Activated CD4-positive, alpha-beta T cell treated with anti-CD3 and anti-CD28 coated beads for 48 hours (primary cell): ENCODE measurements at regions not wholly inside any gene's neighbourhood (a gene's known extent, or its start where the extent isn't known, plus 50 kb on each side); places are given as distances from the start of the nearest gene placed in this dataset.

Experiments
- DNase-seq: peaks from one replicate; pipeline ENCODE4 v3.0.0-alpha.2; 2020

DNA sequence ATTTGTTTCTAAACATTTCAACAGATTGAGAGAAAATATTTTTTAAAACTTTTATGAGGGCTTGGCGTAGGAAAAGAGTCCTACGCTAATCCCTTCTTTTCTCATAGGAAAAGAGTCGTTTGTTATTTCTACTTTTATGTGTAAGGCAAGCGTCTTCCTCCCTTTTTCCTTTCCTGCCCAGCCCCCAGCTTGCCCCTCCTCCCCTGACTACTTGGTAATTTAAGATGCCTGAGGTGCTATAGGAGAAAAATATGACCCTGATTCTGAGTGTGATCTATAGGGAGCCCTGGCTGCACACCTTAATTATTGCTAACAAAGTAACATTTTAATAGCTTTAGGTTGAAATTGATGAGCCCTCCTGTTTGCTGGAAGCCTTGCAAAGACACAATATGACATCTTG, 373.6 kb downstream of the PBX1 start:
- DNase-seq: no peak

DNA sequence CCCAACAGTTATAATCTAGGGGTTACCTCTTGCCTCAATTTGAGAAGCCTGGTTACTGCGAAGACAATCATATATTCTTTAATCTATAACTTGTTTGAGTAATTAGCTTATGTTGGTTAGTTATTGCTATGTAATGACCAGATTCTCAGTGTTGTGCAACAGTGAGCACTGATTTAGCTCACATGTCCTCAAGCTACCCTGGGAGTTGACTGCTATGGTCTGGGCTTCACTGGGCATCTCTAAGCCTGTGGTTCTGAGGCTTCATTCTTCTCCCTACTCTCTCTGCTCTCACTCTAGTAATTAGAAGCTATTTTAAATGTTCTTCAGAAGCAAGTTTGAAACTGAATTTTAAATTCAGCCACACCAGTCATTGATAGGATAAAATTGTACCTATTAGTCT, 371.8 kb downstream of the PBX1 start:
- DNase-seq: no peak

DNA sequence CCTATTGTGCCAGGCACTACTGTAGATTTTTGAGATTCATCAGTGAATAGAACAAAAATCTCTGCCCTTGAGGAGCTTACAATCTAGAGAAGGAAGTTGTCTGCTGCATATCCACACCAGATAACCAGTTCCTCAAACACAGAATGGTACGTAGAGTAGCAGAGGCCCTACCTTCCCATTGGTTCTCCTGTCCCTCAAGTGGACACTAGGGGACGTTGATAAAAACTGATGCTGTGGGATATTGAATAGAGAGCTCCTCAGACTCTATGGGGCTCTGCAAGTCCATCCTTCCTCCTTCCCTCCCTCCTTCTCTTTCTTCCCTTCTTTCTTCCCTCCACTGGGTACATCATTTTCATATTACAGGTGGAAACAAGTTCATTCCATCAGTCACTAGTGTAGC, 371.3 kb downstream of the PBX1 start:
- DNase-seq: no peak

DNA sequence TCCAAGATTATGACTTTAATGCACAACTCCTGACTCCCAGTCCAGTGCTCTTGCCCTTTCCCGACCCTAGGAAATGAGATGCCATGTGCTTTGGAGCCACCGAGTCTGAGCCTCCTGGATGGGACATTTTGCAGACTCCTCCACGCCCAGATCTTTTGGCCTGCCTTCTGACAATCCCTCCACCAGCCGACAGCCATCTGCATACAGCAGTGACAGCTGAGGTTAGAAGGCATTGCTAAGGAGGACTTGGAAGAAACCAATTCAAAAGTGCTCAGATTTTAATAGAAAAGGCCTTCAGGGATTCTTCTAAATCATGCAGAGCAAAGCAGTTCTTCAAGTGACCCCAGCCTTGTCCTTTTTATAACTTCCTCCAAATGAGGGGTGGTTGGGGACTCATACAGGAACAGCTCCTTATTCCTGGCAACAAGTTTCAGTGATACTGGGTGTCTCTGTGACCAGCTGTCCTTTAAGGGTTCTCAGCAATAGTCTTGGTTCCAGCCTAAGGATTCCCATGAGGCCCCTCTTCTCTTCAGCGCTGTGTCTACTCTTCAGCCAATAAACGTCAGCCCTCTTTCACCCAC, 369.3 kb downstream of the PBX1 start:
- DNase-seq: no peak

DNA sequence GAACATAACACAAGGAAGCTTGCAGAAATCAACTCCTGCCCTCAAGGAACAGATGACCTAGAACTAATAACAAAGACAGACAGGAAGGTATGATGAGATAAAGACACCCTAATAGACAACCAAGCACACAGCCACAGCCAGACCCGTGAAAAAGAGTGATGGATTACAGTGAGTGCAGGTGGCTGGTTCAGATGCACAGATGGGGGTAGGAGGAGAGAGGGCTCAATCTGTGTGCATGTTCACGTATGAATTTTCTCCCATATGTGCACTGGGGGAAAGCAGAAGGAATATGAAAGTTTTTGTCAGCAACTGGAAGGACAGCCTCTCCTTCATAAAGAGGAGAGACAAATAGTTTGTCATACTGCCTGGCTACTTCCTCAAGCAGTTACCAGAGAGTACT, 367.1 kb downstream of the PBX1 start:
- no peak for DNase-seq

DNA sequence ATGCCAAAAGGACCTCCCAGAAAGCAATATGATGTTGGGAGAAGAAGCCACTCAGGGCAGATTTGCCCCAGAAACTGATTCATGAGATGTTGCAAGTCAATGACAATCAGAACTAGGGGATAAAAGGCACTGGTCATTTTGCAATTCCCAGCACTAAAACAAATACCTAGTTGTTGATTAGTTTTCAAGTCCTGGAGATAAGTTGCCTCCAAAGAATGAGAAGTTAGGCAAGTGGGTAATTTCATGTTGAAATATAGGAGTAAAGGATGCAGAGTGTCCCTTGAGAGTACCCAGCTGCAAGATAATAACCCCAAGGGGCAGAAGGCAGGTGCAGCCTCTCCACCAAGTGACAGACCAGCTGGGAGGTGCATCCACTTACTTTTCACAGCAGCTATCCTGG, 363.6 kb downstream of the PBX1 start:
- no peak for DNase-seq

DNA sequence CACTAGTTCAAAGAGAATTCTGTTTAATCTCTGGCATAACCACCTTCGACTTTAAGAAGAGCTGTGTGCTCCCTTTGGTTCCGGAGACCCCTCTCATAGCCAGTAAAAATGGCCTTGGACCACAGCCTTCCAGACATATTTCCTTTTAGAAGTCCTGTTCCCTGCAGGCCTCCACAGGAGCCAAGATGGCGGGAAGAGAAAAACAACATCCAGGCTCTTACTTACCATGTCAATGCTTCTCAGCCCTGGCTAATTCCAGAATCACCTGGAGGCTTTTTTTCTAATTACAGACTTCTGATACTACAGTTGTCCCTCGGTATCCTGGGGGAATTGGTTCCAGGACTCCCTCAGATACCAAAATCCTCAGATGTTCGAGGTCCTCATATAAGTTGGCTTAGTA, 362.5 kb downstream of the PBX1 start:
- DNase-seq: no peak

DNA sequence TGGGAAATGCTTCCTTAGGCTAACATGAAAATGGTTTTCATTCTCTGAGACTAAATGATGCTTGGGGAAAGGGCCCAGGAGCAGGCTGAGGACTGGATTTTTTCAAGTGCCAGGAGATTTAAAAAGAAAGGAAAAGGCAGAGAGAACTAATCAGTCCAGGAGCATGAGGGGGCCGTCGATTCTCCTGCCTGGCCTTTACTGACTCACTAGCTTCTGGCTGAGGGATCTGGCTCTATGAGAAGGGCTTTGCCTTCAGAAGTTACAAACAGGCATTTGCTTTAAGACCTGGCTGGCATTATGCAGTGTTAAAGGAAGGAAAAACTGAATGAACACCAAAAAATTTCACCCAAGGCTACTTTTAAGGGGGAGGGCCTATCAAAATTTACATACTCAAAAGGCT, 359.2 kb downstream of the PBX1 start:
- no peak for DNase-seq

DNA sequence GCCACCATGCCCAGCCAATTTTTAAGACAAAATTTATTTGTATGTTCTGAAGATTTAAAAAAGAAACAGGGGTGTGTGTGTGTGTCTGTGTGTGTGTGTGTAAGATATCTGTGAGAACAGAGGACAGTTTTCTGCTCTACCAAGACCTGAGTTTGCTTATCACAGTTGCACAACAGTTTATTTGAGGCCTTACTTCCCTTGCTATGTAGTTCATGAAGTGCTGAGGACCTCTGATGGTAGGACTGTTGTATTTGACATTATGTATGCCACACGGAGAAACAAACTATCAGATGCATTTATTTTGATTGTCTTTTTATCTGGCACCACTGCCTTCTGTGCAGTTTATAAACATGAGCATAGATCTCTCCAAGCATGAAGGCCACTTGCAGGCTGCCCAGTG, 355.2 kb downstream of the PBX1 start:
- DNase-seq: no peak

DNA sequence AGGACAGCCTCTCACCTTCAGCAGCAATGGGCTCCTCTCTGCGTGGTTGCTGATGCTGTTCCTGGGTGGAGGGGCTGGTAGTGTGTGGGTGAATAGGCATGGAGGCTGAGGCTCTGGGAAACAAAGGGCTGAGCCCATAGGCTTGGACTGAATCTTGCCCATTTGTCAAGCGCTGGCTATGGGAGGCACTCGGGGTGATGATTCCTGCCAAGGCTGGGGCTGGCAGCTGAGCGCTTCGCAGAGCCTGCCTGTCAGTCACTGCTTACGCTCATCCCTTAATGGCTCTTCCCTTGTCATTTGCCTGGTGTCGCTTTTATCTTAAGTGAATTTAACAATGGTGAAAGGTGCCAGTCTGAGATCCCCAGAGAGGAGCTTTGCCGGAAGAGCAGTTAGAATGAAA, 353.3 kb downstream of the PBX1 start:
- DNase-seq: no peak

DNA sequence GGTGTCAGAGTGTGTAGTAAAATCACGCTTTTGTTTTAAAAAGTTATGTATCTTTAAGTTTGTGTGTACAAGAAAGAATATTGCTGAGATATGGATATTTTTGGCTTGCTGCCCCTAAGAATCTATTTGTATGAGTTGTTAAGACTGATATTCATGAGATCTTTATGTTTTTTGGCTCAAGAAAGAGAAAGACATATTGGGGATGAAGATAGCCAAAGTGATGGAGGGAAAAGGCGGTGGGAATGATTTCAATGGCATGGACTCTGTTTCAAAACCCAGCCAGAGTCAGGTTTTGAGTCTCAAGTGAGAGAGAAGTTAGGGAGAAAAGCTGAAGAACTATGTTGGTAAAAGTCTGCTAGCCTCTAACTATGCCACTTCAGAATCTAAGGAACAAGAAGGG, 351.7 kb downstream of the PBX1 start:
- DNase-seq: no peak

DNA sequence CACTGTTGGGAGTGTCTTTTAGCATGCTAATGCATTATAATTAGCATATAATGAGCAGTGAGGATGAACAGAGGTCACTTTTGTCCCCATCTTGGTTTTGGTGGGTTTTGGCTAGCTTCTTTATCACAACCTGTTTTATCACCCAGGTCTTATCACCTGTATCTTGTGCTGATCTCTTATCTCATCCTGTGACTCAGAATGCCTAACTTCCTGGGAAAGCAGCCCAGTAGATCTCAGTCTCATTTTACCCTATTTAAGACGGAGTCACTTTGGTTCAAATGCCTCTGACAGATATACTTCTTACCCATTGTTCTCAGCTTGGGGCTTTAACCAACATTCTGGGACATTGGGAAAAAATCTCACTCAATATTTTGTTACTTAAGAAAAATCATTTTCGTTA, 348.7 kb downstream of the PBX1 start:
- DNase-seq: no peak

DNA sequence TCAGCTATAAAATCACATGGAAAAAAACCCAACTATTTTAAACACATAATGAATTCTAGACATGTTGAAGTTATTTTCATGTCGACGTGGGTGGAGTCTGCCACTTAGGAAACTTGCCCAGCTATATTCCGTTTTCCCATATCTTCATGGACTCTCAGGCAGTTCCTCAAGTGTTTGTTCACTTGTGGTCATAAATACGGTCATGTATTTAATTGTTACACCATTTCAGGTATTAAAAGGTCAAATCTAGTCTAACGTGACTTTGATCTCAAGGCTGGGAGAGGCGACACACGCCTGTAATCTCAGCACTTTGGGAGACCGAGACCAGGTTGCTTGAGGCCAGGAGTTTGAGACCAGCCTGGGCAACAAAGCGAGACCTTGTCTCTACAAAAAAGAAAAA, 346.9 kb downstream of the PBX1 start:
- no peak for DNase-seq

DNA sequence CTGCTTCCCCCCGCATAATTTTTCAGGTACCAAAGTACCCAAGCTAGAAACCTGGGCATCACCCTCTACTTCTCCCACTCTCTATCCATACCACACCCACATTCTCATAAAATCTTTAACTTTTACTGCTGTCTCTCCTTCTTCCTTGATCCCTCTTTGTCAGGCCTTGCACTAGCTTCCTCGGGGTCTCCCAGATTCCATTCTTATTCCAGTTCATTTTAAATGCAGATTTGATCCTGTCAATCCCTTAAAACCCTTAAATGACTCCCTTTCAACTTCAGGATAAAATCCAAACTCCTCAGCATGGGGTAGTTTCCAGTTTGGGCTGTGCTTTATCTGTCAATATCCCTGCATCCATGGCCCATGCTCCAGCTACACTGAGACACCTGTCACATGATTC, 343.5 kb downstream of the PBX1 start:
- no peak for DNase-seq
